Mammary epithelial cell (primary cell): ENCODE measurements at regions not wholly inside any gene's neighbourhood (a gene's known extent, or its start where the extent isn't known, plus 50 kb on each side); places are given as distances from the start of the nearest gene placed in this dataset.

Experiments used
- CTCF ChIP-seq, 2 donors: IDR thresholded peaks in 1 of 2; conservative IDR thresholded peaks in 1 of 2; 2 replicates each; pipeline ENCODE4 v1.5.1; 2011 to 2012; ENCODE audit warnings: inconsistent platforms in 2 of 2, low read length in 2 of 2, mild to moderate bottlenecking in 2 of 2, control low read depth in 1 of 2, low read depth in 1 of 2; ENCODE audit not compliant: insufficient read depth in 1 of 2; ENCODE audit errors: extremely low read depth in 1 of 2
- EZH2 ChIP-seq: IDR thresholded peaks from 2 replicates; pipeline ENCODE4 v1.6.1; 2012; ENCODE audit warnings: low read length, inconsistent platforms, borderline replicate concordance

DNA sequence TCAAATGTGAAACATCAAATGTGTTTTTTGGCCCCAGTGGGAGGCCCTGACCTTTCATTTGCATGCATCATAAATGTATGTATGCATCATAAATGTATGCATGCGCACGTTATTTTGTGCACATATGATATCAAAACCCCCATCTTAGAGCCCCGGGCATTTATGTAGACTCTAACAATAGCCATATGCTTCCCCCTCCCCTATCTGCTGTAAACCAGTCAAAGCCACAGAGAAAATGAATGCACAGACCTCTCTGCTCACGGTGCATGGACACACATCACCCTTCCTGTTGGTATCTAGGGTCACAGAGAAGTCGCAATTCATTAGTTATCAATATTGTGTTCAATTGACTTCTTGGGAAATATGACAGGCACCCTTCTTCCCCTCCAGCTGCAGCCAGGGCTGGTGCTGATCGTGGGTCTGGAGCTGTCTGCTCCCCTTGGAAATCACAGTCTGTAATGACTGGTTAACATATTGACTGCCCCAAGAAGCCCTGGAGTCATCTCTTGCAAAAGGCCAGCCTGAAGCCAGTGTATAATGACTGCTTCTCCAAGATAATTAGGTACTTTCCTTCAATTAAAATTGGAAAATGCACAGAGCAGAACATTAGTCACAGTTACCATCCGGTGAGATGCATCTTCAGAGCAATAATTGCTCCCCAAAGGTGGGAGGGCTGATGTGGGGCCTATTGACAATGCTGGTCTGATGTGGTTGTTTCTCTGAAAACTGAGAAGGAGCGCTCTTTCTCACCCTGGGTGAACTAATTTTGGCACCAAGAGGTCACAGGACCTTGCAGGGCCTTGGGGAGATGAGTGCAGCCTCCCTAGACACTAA is 532.2 kb downstream of the CDH26 start:
- TF ChIP-seq CTCF (conservative IDR thresholded peaks at IDR 0.05 in 1 of 2, IDR thresholded peaks at IDR 0.05 in 1 of 2; ENCODE audit: extremely low read depth in 1 of 2, insufficient read depth in 1 of 2, low read depth in 1 of 2, low read length in 2 of 2) (no peak), EZH2 (no peak)
